T follicular helper cell (primary cell): ENCODE measurements at regions not wholly inside any gene's neighbourhood (a gene's known extent, or its start where the extent isn't known, plus 50 kb on each side); places are given as distances from the start of the nearest gene placed in this dataset.

Source experiments
- DNase-seq: peaks from one replicate; pipeline ENCODE4 v3.0.0-alpha.2; 2020; ENCODE audit warnings: low read depth

- DNase-seq, result no peak
Observed at GRCh38 chr5:117230375-117230774, 655.8 kb upstream of the SEMA6A start.

DNA sequence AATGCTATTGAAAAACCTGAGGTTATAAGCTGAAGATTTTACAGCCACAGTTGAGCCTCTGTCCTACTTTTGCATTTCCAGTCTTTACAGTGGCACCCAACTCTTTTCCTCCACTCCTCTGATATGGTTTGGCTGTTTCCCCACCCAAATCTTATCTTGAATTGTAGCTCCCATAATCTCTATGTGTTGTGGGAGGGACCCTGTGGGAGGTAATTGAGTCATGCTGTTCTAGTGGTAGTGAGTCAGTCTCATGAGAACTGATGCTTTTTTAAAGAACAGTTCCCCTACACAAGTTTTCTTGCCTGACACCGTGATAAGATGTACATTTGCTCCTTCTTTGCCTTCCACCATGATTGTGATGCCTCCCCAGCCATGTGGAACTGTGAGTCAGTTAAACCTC, 646.1 kb upstream of the SEMA6A start:
- no peak for DNase-seq

DNA sequence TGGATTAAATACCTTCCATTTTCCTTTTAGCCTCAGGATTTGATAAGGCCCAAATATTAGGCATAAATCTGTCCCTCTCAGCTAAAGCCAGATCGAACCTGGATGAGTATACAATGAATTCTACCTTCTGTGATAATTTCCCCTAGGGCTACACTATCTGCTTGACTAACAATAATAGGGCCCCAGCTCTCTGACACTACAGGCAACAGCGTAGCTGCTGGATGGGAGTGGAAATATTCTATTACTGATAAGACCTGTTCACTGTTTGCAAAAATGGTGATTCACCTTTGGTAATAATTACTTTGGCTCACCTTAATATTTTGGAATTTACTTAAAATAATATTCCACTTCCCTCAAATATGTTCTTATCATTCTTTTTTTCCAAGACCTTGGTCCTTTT, 644.2 kb upstream of the SEMA6A start:
- no peak for DNase-seq

DNA sequence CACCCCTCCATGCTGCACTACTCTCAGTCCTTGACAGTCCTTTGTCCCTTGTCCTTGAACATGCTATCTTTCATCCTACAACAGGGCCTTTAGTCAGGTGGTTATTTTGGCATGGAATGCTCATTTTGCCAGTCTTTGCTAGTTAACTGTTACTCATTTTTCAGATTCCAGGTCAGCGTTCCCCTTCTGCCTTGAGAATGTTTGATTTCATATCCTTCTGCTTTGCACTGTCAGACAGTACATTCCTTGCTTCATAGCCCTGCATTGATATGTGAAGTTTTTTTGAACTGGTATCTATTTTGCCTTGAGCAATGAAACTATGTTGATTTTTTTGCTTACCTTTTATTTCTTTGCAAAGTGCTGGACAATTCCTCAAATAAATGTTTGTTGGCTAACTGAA, 638.2 kb upstream of the SEMA6A start:
- DNase-seq, result no peak

DNA sequence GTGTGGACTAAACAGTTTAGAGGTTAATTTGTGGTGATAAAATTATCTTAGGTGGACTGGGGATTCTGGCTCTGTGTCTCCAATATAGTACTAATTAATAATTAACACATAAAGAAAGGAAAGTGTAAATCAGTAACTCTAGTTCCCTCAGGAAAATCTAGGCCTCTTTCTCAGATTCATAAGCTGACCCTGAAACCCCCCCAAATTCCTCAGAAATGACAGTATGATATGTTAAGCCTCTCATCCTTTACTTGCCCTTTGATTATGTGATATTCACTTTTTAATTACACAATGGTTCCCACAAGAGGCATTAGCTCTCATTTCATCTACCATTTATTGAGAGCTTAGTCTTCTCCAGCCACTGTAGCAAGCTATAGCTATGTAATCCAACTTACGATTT, 636.2 kb upstream of the SEMA6A start:
- no peak for DNase-seq

GRCh38 chr5:117209479-117209878, 634.9 kb upstream of the SEMA6A start:
- no peak for DNase-seq

DNA sequence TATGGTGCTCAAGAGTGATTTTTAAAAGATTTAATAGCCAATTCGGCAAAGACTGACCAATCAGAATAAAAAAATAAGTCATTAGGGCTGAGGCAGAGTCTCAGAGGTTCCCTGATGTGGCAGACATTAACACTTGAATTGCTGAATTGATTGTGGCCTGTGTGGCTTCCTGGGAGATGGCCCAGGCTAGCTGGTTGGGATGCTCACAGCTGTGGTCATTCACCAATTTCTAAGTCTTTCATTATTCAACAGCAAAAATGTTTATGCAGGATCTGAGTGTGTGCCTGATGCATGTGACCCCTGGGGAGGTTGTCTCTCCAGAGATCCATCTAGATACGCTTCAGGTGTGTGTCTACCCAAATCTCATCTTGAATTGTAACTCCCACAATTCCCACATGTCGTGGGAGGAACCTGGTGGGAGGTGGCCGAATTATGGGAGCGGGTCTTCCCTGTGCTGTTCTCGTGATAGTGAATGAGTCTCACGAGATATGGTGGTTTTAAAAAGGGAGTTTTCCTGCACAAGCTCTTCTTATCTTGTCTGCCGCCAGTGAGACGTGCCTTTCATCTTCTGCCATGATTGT, 632.6 kb upstream of the SEMA6A start:
- no peak for DNase-seq

DNA sequence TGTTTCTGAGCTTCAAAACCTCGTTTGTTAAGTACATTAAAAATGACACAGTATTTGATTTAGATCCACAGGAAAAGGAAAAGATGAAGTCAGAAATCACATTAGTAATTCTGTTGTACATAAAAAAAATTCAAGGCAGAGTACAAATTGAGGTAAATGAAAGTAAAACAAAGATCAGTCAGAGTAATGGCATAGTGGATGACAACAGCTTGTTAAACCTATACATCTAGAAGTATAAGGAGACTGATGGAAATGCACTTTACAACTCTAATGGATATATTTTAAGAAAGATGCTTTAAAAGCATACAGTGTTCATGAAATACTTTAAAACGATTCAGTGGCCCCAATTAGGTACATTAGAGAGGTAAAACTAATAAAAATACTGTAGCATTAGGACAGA, 631.3 kb upstream of the SEMA6A start:
- DNase-seq, result no peak

GRCh38 chr5:117204926-117205869, 630.6 kb upstream of the SEMA6A start:
- DNase-seq, result no peak

- DNase-seq, result no peak
Observed at GRCh38 chr5:117204404-117204803, 629.8 kb upstream of the SEMA6A start.

- DNase-seq, result no peak
Observed at GRCh38 chr5:117203584-117203983, 629.0 kb upstream of the SEMA6A start.

DNA sequence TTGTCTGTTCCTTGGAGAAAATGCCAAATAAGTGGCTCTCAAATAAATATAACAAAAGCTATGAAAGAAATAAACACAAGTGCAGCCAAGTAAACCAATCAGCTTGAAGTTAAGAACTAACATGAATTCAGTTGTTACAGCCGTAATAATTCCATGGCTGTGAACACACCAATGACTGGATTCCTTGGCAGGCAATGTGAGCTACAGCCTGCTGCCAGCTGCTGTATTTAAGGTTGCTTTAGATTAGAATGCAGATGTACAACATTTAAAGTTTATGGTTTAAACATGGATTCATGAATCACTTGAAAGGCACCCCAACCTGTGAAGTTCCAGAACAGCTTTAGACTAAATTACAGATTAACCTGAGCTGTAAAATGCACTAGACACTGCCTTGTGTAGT, 626.4 kb upstream of the SEMA6A start:
- DNase-seq, result no peak

- no peak for DNase-seq
Observed at GRCh38 chr5:117195076-117195475, 620.5 kb upstream of the SEMA6A start.

DNA sequence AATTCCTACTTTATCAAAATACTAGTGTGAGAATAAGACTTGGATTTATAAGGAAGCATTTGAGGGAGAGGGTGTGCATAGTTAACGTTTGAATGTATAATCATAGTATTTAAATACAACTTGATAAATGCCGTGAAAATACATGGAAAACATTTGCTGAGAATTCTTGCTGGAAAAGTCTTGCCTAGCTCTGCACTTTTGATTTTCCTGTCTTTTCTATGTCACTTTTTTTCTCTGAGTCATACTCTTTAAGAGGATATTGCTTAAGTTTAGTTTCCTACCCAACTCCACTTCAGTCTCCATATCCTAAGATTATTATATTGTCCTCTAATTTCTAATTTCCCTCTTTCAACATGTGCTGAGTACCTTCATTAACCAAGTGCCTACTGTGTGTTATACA, 616.6 kb upstream of the SEMA6A start:
- DNase-seq, result no peak

DNA sequence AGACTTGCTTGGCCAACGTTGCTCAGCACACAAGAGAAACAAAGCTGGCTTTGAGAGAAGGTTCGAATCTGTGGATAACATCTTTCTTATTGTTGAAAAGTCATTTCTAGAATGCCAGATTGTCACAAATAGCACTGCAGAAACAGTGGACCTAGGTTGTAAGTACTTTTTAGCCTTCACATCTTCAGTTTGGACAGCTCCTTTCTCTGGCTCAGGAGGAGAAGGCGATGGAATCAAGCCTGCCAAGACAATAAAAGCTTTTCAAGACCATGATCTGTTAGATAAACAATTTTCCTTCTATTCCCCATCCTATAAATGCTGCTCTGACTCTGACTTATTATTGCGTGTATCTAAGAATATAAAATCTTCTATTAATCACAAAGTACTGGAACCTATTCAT, 615.2 kb upstream of the SEMA6A start:
- DNase-seq, result no peak

- no peak for DNase-seq
Observed at GRCh38 chr5:117188211-117188610, 613.6 kb upstream of the SEMA6A start.

DNA sequence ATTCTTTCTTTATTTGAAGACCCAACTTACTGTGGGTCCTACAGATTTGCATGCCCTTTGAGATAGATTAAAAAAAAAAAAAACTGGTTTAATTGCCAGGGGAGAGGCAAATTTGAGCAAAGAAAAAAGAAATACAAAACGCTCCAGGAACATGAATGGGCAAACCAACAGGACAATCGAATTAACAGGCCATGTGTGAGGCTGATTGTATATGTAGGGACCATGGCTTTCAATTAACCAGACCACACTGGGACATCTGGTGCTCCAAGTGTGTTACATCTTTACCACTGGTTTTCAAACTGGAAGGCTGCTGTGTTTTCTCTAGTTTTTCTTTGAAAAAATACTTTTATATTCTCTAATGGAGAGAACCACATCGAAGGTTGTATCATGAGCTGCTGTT, 612.1 kb upstream of the SEMA6A start:
- DNase-seq, result no peak

- DNase-seq, result no peak
Observed at GRCh38 chr5:117183326-117183725, 608.7 kb upstream of the SEMA6A start.

DNA sequence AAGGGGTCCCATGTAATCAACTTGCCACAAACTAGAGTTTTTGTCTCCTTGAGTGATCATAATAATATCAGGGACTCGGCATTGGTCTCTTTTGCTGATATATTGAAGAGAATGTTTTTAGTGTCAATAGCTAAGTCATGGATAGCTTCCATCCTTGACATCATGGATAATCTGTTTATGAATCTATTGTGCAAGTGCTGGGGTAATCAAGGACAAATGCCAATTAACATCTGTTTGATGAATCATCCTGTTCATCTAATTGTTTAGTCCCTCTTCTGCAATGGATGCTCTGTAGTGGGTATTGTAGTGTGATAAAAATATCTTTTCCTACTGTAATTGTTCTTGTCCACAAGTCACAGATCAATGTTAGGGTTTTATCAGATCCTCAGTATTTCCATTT, 607.5 kb upstream of the SEMA6A start:
- DNase-seq, result no peak

DNA sequence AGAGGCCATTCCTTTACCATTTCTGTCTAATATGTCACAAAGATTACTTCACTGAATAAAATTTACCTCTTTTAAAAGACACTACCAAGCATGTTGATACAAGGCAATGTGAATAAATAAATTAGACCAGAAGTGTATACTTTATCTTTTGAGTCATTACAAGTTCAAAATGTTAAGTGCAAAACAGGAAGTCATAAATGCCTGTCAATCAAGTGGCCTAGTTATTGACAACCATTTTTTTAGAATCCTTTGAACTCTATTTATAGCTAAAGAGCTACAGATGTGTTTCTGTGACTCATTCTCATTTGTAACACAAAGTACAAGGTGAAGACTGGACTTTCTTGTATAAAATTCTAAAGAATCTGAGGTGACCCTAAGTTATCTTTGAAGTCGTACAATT, 602.7 kb upstream of the SEMA6A start:
- no peak for DNase-seq

GRCh38 chr5:117165068-117165467, 590.4 kb upstream of the SEMA6A start:
- no peak for DNase-seq

DNA sequence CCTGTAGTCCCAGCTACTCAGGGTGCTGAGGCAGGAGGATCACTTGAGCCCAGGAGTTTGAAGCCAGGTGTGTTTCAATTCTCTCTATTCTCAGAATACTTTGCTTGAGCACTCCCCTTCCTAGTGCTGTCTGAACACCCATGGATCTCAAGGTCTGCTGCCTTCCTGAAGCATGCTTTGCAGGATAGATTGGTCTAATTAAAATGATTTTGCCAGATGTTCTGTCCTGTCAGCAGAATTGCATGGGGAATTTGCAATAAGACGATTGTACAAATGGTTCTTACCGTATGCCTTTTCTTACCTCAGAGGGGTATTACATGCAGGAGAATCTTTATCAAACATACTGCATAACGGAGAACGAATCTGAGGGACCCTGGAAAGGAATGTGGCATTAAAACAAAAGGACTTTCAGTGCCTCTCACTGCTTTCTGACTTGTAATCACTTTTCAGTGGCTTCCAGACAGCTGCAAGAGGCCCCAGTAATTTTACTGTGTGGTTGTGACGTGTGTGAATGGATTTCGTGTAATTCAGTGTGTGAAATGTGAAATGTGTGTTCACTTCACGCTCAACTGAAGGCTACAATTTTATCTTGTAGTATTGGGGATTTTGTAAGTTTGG, 587.2 kb upstream of the SEMA6A start:
- DNase-seq, result no peak

DNA sequence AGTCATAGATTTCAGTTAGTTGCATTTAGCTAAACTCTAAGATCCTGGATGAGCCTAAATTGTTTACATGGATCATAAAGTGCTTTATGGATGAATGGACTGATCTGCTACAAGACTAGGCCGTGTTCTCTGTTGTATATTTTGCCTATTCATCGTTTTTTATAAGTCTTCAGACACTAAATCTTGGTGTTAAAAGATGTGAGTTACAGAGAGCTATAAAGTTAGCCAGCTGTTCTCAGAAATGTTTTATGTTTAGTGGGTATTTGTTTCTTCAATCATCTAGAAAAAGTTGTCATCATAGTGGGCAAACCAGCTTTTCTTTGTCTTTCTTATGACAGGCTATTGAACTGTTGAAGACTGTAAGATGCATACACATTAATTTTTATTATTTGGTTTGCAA, 585.8 kb upstream of the SEMA6A start:
- no peak for DNase-seq
